Endothelial cell of umbilical vein (primary cell): ENCODE measurements at regions not wholly inside any gene's neighbourhood (a gene's known extent, or its start where the extent isn't known, plus 50 kb on each side); places are given as distances from the start of the nearest gene placed in this dataset.

Experiments used
- BruUV-seq: library from RNA; stranded (reverse); fragments of 400-500 nt; replicated peaks from 2 replicates; lab custom pipeline; 2021; lab: Mats Ljungman, UMichigan
- CTCF ChIA-PET: fragments of 300-600, 350-600 bp; sonication (Branson Sonifier 250); formaldehyde crosslinking; loops from one replicate; lab custom pipeline; 2021; ENCODE audit warnings: antibody characterized with exemption, inconsistent platforms; lab: Charles Lee
- POLR2A ChIA-PET: fragments of 300-600, 350-600 bp; sonication (Branson Sonifier 250); formaldehyde crosslinking; loops from one replicate; lab custom pipeline; 2021; ENCODE audit warnings: antibody characterized with exemption, inconsistent platforms; lab: Charles Lee
- DNase-seq: peaks from one replicate; pipeline ENCODE4 v3.0.0-alpha.2; 2011; ENCODE audit warnings: low read depth, low spot score
- FAIRE-seq: peaks from 2 replicates; lab custom pipeline; 2011; peaks lifted over from hg19 to GRCh38; lab: Jason Lieb, UNC
- H2AFZ ChIP-seq: 2 replicates; pipeline ENCODE4 v1.6.0; 2012; ENCODE audit warnings: low read depth, low read length, control low read depth, inconsistent platforms
- H3K27ac ChIP-seq: 2 replicates; pipeline ENCODE4 v1.5.1; 2011; ENCODE audit warnings: low read depth, mild to moderate bottlenecking, control low read depth, low read length, moderate library complexity; ENCODE audit not compliant: insufficient read depth
- H3K27me3 ChIP-seq, 2 experiments: 2 replicates each; pipeline versions ENCODE4 v1.6.0 to v1.6.1; 2011; ENCODE audit warnings: low read length in 2 of 2, mixed read lengths in 1 of 2; ENCODE audit not compliant: control insufficient read depth in 2 of 2, insufficient read depth in 2 of 2
- H3K36me3 ChIP-seq, 2 experiments: 2 replicates in 1 of 2; 3 replicates in 1 of 2; pipeline ENCODE4 v1.5.1; 2011; ENCODE audit warnings: low read length in 2 of 2, mild to moderate bottlenecking in 1 of 2, moderate library complexity in 1 of 2; ENCODE audit not compliant: control insufficient read depth in 2 of 2, insufficient read depth in 2 of 2; ENCODE audit errors: extremely low read depth in 1 of 2
- H3K4me1 ChIP-seq: 3 replicates; pipeline ENCODE4 v1.5.1; 2011; ENCODE audit warnings: mild to moderate bottlenecking, low read length; ENCODE audit not compliant: control insufficient read depth, insufficient read depth; ENCODE audit errors: extremely low read depth
- H3K4me2 ChIP-seq: 2 replicates; pipeline ENCODE4 v1.6.1; 2011; ENCODE audit warnings: low read length, control low read depth, mixed read lengths; ENCODE audit not compliant: insufficient read depth
- H3K4me3 ChIP-seq, 3 experiments: fragments of 200-600 bp in 1 of 3; sonication (generic), shearing (Covaris generic) in 1 of 3; replicated peaks in 1 of 3; 2 replicates each; pipeline ENCODE4 v1.5.1; 2011 to 2016; ENCODE audit warnings: control low read depth in 3 of 3, low read length in 3 of 3, mild to moderate bottlenecking in 2 of 3, inconsistent platforms in 1 of 3, low read depth in 1 of 3, moderate library complexity in 1 of 3; ENCODE audit not compliant: insufficient read depth in 1 of 3
- H3K79me2 ChIP-seq: 2 replicates; pipeline ENCODE4 v1.6.0; 2012; ENCODE audit warnings: low read length, inconsistent platforms; ENCODE audit not compliant: control insufficient read depth, insufficient read depth
- H3K9ac ChIP-seq: replicated peaks from 2 replicates; pipeline ENCODE3; 2011; ENCODE audit warnings: low read length, control low read depth; ENCODE audit not compliant: insufficient read depth; ENCODE audit errors: extremely low read depth
- H3K9me1 ChIP-seq: replicated peaks from 3 replicates; pipeline ENCODE4 v1.6.0; 2011; ENCODE audit warnings: mild to moderate bottlenecking, low read length; ENCODE audit not compliant: control insufficient read depth, insufficient read depth; ENCODE audit errors: extremely low read depth
- H3K9me3 ChIP-seq: replicated peaks from 2 replicates; pipeline ENCODE4 v1.5.1; 2012; ENCODE audit warnings: low read length, inconsistent platforms; ENCODE audit not compliant: control insufficient read depth, insufficient read depth
- H4K20me1 ChIP-seq: replicated peaks from 2 replicates; pipeline ENCODE3; 2011; ENCODE audit warnings: mild to moderate bottlenecking, low read length; ENCODE audit not compliant: control insufficient read depth, insufficient read depth; ENCODE audit errors: extremely low read depth
- EZH2 ChIP-seq: IDR thresholded peaks from 2 replicates; pipeline ENCODE4 v1.6.1; 2012; ENCODE audit warnings: borderline replicate concordance, low read depth, mild to moderate bottlenecking, moderate library complexity, low read length, inconsistent platforms; ENCODE audit not compliant: severe bottlenecking
- FOS ChIP-seq: IDR thresholded peaks from 2 replicates; pipeline ENCODE4 v1.6.1; 2011; ENCODE audit warnings: mild to moderate bottlenecking, low read length, moderate library complexity, borderline replicate concordance; ENCODE audit not compliant: insufficient read depth
- GATA2 ChIP-seq: IDR thresholded peaks from 2 replicates; pipeline ENCODE4 v1.7.0; 2011; ENCODE audit warnings: low read depth, mild to moderate bottlenecking, moderate library complexity, mixed read lengths, low read length; ENCODE audit not compliant: insufficient read length, insufficient read depth
- JUN ChIP-seq: IDR thresholded peaks from 2 replicates; pipeline ENCODE4 v1.6.1; 2011; ENCODE audit warnings: borderline replicate concordance, low read depth; ENCODE audit not compliant: insufficient read length, insufficient read depth
- MYC ChIP-seq: IDR thresholded peaks from one replicate; pipeline ENCODE4 v1.6.1; 2011; ENCODE audit warnings: mild to moderate bottlenecking, low read depth, low read length
- POLR2A ChIP-seq: IDR thresholded peaks from 2 replicates; pipeline ENCODE4 v1.6.1; 2012; ENCODE audit warnings: low read depth, mild to moderate bottlenecking, control low read depth, low read length
- POLR2AphosphoS5 ChIP-seq: IDR thresholded peaks from 2 replicates; pipeline ENCODE4 v1.6.1; 2012; ENCODE audit warnings: low read depth, mild to moderate bottlenecking, control low read depth, low read length, moderate library complexity; ENCODE audit not compliant: insufficient read depth
- dilution Hi-C: fragments of 300-500 bp; cut with MboI; formaldehyde crosslinking; loops from one replicate; pipeline ENCODE4 v1.15.0; 2019; ENCODE audit warnings: low sequenced_read_pairs; ENCODE audit not compliant: extremely low pct_ligation_motif_present
- intact Hi-C: fragments of 100-400 bp; cut with micrococcal nuclease; formaldehyde crosslinking; loops from one replicate; pipeline ENCODE4 v1.10.0; 2022
- TF ChIP-seq, protein P1 (sequence below): IDR thresholded peaks from 2 replicates; pipeline ENCODE4 v1.6.1; 2011; ENCODE audit not compliant: insufficient read depth, insufficient read length
- TF ChIP-seq, protein P2 (sequence below), 2 donors: IDR thresholded peaks; 1 replicate in 1 of 2; 2 replicates in 1 of 2; pipeline ENCODE4 v1.5.1; 2011; ENCODE audit warnings: low read length in 2 of 2, mild to moderate bottlenecking in 2 of 2, moderate library complexity in 2 of 2, control low read depth in 1 of 2, inconsistent platforms in 1 of 2, low read depth in 1 of 2; ENCODE audit not compliant: insufficient read depth in 1 of 2; ENCODE audit errors: extremely low read depth in 1 of 2

DNA sequence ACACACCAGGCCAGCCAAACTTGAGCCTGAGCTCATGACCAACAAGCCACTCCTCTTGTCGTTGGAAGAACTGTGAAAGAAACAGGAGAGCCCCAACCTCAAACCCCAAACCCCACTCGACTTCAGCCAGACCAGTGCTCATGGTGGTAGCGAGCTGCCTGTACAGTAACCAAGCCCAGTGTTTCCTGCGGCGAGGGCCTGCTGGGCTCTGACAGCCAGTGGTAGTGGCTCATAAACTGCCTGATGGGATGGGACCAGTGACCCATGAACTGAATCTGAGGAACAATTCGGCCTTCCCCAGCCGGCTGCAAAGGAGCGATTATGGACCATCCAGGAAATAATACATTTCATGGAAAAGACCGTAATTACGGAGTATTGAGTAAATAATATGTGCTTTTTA, 191.9 kb downstream of the RPS24 start:
- Histone ChIP-seq H4K20me1 (no peaks in the 10 kb centered on the region), H2AFZ (no peak overlapping the region), H3K27ac (no peak overlapping the region), H3K4me2 (no peak overlapping the region), H3K4me1 (no peaks in the 10 kb centered on the region), H3K4me3 (no peak overlapping the region), H3K36me3 (no peaks in the 10 kb centered on the region), H3K9me1 (no peaks in the 10 kb centered on the region), H3K9ac (no peak overlapping the region), H3K27me3 (peaks cover 0 to 4% of the 10 kb centered on the region in 2 experiments), H3K79me2 (no peaks in the 10 kb centered on the region), H3K9me3 (no peaks in the 10 kb centered on the region)
- ChIA-PET POLR2A (no interaction called here), CTCF (no interaction called here)
- no TSS peak for BruUV-seq
- intact Hi-C loops (no loop called here), dilution Hi-C loops (no loop called here)
- TF ChIP-seq EZH2, result no peak
- no peak for TF ChIP-seq POLR2AphosphoS5
- TF ChIP-seq, protein P1, sequence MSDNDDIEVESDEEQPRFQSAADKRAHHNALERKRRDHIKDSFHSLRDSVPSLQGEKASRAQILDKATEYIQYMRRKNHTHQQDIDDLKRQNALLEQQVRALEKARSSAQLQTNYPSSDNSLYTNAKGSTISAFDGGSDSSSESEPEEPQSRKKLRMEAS, result no peak
- TF ChIP-seq JUN, result no peak
- TF ChIP-seq FOS, result no peak
- TF ChIP-seq POLR2A, result no peak
- no peak for TF ChIP-seq GATA2
- TF ChIP-seq MYC, result no peak
- TF ChIP-seq, protein P2, sequence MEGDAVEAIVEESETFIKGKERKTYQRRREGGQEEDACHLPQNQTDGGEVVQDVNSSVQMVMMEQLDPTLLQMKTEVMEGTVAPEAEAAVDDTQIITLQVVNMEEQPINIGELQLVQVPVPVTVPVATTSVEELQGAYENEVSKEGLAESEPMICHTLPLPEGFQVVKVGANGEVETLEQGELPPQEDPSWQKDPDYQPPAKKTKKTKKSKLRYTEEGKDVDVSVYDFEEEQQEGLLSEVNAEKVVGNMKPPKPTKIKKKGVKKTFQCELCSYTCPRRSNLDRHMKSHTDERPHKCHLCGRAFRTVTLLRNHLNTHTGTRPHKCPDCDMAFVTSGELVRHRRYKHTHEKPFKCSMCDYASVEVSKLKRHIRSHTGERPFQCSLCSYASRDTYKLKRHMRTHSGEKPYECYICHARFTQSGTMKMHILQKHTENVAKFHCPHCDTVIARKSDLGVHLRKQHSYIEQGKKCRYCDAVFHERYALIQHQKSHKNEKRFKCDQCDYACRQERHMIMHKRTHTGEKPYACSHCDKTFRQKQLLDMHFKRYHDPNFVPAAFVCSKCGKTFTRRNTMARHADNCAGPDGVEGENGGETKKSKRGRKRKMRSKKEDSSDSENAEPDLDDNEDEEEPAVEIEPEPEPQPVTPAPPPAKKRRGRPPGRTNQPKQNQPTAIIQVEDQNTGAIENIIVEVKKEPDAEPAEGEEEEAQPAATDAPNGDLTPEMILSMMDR (IDR thresholded peaks at IDR 0.05; ENCODE audit: extremely low read depth in 1 of 2, insufficient read depth in 1 of 2, low read depth in 1 of 2, low read length in 2 of 2), result no peak
- no peak for FAIRE-seq
- no peak for DNase-seq
